ENCODE measurements at regions not wholly inside any gene's neighbourhood (a gene's known extent, or its start where the extent isn't known, plus 50 kb on each side); places are given as distances from the start of the nearest gene placed in this dataset.
"Not testable (repeated sequence)": the region's sequence is repeated elsewhere in the genome, so short reads cannot be mapped to it uniquely, and the experiment has no call there.

GRCh38 chr2:60226943-60227342, 326.5 kb downstream of the BCL11A start:
- DNase-seq, result no peak

GRCh38 chr2:60226191-60226590, 327.3 kb downstream of the BCL11A start:
- no peak for DNase-seq

- no peak for DNase-seq
Observed at GRCh38 chr2:60223859-60224258, 329.6 kb downstream of the BCL11A start.

DNA sequence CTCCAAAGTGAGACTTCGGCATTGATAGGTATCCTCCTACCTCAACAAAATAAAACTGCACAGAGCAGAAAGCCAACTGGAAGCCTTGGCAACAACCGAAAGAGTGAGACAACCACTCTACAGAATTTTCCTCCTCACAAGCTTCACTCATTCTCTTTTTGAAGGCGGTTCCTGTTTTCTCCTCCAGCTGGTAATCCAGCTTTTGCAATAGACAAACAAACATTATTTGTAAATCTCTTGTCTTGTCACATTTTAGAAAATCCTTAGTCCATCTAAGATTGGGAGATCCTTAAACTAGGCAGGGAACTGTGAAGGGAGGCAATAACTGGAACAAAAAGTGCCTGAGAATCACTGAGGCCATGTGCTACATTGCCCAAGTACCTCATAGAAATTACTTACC, 332.4 kb downstream of the BCL11A start:
- no peak for DNase-seq

DNA sequence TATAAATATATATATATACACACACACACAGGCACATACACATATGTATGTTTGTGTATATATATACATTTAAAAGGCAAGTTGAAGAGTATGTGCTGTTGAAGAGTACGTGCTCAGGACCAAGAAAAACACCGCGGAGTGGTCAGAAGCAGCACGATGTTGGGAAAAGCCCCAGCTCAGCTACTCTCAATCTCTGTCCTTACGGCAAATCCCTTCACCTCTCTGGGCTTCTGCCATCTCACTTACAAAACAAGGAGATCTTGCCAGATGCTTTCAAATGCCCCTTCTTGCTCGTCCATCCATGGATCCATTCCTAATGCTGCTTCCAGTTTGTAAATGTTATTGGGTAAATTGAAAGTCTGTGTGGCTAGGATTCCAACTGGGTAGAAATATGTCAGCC, 333.9 kb downstream of the BCL11A start:
- no peak for DNase-seq

GRCh38 chr2:60216452-60216995, 336.9 kb downstream of the BCL11A start:
- DNase-seq, result no peak

DNA sequence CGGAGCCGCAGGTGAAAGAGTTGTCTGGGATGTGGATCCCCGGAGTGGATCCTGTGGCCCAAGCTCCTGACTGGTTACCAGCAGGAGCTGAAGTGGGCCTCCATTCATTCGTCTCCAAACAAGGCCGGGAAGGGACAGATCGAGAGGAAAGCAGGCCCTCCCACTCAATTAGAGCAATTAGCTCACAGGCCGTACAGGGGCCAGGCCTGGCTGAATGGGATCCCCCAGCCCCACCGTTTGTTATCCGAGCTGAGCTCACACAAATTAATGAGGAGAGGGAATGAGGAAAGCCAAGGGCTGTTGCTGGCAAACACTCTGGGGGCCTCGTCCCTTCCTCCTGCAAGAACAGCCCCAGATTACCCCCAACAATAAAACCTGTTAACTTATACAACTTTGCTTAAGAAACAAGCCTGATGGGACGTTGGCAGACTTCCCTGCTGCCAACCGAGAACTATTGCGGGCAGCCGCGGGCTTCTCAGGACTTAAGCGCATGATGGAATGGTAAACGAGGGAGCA, 338.0 kb downstream of the BCL11A start:
- no peak for DNase-seq

GRCh38 chr2:60214626-60214875, 338.9 kb downstream of the BCL11A start:
- DNase-seq, result no peak

GRCh38 chr2:60213865-60214625, 339.4 kb downstream of the BCL11A start:
- DNase-seq, result no peak

- DNase-seq, result no peak
Observed at GRCh38 chr2:60212181-60212945, 341.1 kb downstream of the BCL11A start.

GRCh38 chr2:60189006-60189405, 364.4 kb downstream of the BCL11A start:
- not testable (repeated sequence) for DNase-seq

GRCh38 chr2:60175290-60175689, 378.2 kb downstream of the BCL11A start:
- DNase-seq, result no peak

DNA sequence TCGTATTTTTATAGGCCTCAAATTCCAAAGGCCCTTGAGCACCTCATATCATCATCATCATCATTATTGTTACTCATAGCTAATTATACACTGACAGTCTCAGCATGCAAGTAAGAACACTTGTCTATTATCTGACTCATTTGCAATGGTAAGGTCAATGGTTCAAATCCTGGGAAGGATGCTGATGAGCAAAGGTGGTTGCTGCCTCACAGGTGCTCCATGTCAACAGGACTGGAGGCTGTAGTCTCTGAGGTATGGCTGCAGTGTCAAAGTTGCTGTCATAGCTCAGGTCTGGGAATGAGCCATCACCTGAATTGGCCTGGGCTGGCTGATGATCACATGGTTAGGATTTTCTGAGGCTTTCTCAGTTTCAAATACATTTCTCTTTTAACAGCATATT, 379.3 kb downstream of the BCL11A start:
- no peak for DNase-seq

- DNase-seq, result no peak
Observed at GRCh38 chr2:60172801-60173200, 380.7 kb downstream of the BCL11A start.

DNA sequence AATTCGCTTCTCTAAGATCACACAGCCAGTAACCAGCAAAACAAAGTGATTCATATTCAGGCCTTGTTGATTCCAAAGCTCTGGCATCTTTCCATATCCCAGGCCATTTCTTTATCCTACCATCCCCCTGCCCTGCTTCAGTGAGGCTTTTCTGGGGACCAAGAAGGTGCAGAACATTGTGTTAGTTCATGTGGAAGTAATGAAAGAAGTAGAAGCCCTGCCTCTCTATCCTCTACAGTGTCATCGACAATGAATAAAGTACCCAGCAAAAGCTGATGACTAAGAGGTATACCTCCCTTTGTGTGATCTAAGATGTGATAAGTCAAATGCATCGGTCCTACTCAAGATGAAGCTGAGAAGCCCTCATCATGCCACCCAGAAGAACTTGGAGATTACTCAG, 383.2 kb downstream of the BCL11A start:
- no peak for DNase-seq

GRCh38 chr2:60168247-60168646, 385.2 kb downstream of the BCL11A start:
- no peak for DNase-seq

- DNase-seq, result no peak
Observed at GRCh38 chr2:60167089-60167488, 386.4 kb downstream of the BCL11A start.

- no peak for DNase-seq
Observed at GRCh38 chr2:60163691-60164090, 389.8 kb downstream of the BCL11A start.

DNA sequence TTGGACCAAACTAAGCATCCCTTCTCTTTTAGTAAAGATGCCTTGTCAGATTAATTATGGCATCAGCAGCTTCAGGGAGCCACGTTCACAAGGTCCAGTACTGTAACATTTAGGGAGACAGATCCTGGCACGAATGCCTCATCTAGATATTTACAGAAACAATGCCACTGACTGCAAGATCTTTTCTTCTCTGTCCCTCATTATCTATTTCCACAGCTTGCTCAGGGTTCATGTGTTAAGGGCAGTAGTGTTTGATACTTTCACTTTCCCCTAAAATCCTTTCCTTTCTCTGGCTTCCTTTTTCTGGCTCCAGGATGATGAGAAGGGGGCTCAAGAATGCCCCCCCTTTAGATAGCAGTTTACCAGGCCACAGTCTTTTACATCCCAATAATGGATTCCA, 393.9 kb downstream of the BCL11A start:
- no peak for DNase-seq

DNA sequence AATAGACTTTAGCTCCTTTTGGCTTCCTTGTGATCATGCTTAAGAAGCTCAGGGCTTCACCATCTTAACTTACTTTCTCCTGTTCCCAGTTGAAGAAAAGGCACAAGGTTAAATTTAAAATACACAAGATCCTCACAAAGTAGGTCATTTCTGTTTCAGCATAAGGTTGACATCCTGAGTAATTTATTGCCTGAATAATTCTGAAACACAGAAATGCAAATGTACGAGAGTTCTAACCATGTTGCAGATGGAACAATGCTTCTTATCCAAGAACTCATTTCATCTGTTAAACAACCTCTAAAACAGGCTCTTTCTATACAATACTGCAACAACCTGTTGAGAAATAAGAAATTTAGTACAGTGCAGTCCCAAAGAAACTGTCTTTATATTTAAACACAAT, 395.2 kb downstream of the BCL11A start:
- DNase-seq, result no peak

GRCh38 chr2:60157283-60157682, 396.2 kb downstream of the BCL11A start:
- DNase-seq, result no peak

- no peak for DNase-seq
Observed at GRCh38 chr2:60154142-60154541, 399.3 kb downstream of the BCL11A start.

DNA sequence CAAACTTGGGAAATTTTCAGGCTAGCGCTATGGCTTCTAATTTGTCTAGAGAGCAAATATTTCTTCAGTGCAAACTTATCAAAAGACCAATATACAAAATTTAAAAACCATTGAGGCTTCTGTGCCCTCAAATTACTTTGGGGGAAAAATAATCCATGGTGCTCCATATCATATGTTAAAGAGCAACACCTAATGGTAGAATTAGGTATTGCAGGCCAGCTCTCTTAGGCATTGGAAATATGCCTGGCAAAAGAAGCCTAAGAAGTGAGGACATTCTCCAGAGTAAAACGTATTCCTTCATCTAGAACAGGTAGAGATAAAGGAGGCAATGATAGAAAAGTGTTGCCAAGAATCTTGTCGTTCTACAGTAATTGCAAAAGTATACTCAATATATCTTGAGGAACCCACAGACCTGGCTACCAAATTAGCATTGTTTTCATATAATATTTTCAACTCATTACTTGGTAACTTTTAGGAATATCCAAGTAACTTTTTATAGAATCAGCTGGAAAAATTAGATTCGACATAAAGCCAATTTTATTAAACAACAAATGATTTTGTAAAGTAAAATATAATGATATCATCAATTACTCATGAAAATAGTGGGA, 401.1 kb downstream of the BCL11A start:
- DNase-seq, result no peak

- no peak for DNase-seq
Observed at GRCh38 chr2:60149176-60149575, 404.3 kb downstream of the BCL11A start.

All from NCI-H510A treated with DMSO at 0.1 percent for 48 hours (cell line).